ENCODE measurements at regions not wholly inside any gene's neighbourhood (a gene's known extent, or its start where the extent isn't known, plus 50 kb on each side); places are given as distances from the start of the nearest gene placed in this dataset.

DNA sequence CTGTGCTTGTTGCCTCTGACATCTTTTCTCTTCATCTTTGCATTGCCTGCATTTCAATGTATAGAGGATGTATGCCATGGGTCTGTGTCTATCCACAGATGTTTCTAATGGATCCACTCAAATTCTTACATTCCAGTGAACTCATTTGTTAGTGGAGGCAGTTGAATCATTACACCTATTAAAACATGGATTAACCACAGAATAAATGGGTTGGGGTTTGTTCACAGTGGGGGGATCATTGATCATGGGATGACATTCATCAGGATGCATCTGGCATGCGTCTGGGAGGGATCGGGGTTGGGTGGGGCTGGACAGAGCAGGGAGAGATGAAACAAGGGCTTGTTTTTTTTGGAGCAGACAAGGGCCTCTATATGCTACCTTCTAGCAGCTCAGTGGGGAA is 182.5 kb downstream of the RHOU start:
- DNase-seq (ENCODE audit: low read depth in 2 of 2, low spot score in 1 of 2), result no peak

DNA sequence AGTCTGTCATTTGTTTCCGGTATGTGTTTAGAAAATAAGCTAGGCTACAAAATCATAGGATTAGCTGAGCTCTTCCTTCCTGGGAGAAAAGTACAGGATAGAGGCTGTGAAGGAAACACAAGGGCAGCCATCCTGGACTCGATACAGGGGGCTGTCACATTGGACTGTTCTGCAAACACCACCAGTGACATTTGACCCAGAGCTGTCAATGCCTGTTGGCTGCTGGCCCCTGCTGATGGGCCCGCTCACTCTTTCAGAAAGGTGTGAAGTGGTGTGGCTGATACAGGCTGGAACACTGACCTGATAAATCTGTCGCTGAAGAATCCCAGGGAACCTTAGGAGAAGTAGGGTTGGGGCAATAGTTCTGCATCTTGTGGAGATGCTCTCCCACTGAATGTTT is 183.1 kb downstream of the RHOU start:
- no peak for DNase-seq (ENCODE audit: low read depth in 2 of 2, low spot score in 1 of 2)

GRCh38 chr1:228919914-228920313 is 184.6 kb downstream of the RHOU start:
- no peak for DNase-seq (ENCODE audit: low read depth in 2 of 2, low spot score in 1 of 2)

- no peak for DNase-seq (ENCODE audit: low read depth in 2 of 2, low spot score in 1 of 2)
Observed at GRCh38 chr1:228920831-228921230, 185.6 kb downstream of the RHOU start.

DNA sequence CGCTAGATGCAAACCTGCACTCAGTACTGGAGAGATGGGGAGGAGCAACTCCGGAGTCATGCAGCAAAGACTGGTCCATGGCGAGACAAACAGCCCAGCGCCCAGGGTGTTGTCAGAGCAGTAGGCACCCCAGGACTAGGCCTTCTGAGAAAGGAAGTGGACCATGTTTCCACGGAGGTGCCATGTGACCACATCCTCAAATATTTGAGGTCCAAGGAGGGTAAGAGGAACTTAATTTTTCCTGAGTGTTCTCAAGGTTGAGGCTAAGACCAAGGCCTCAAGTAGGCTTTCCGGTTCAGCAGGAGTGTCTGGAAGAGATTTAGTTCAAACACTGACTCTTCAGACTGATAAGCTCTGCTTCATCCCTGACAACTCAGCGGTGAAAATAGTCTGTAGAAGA is 186.2 kb downstream of the RHOU start:
- DNase-seq (ENCODE audit: low read depth in 2 of 2, low spot score in 1 of 2), result no peak

- no peak for DNase-seq (ENCODE audit: low read depth in 2 of 2, low spot score in 1 of 2)
Observed at GRCh38 chr1:228922722-228923376, 187.6 kb downstream of the RHOU start.

- DNase-seq (ENCODE audit: low read depth in 2 of 2, low spot score in 1 of 2), result no peak
Observed at GRCh38 chr1:228923973-228924686, 188.9 kb downstream of the RHOU start.

- DNase-seq (ENCODE audit: low read depth in 2 of 2, low spot score in 1 of 2), result no peak
Observed at GRCh38 chr1:228925691-228926090, 190.4 kb downstream of the RHOU start.

GRCh38 chr1:228927421-228927820 is 192.1 kb downstream of the RHOU start:
- no peak for DNase-seq (ENCODE audit: low read depth in 2 of 2, low spot score in 1 of 2)

DNA sequence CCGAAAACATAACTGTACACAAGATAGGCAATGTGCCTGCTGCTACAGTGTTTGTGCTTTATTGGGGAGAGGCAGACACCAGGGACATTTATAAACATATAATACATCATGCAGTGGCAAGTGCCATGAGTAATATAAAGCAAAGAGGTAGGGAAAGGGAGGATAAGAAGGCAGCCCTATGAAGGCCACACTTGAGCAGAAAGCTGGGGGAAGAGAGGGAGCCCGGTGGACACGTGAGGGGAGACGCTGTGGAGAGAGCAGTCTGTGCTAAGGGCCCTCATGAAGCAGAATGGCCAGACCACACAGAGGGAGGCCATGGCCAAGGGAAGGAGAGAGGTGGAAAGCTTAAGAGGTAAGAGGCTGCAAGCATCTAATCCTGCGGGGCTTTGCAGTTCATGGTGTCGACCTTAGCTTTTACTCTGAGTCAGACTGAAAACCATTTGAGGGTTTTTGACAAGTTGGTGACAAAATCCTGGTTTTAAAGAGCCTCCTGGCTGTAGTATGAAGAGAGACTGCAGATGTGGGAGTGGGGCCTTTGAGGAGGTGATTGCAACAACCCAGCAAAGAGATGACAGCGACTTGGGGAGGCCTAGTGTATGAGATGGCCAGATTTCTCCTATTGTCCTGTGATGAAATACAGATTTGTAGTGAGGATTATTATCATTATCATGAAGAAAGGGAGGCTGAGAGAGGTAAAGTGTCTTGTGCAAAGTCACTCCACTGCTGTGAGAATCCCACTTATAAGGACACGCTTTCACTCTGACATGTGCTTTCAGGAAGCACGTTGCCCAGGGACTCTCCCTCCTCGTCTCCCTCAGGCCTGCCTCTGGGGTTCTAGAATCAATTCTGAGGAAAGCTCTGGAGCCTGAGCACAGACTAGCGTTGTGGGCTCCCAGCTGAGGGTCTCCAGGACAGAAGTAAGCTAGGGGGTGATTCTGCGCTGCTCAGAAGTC is 192.9 kb downstream of the RHOU start:
- DNase-seq (ENCODE audit: low read depth in 2 of 2, low spot score in 1 of 2), result no peak

GRCh38 chr1:228929476-228930027 is 194.3 kb downstream of the RHOU start:
- no peak for DNase-seq (ENCODE audit: low read depth in 2 of 2, low spot score in 1 of 2)

DNA sequence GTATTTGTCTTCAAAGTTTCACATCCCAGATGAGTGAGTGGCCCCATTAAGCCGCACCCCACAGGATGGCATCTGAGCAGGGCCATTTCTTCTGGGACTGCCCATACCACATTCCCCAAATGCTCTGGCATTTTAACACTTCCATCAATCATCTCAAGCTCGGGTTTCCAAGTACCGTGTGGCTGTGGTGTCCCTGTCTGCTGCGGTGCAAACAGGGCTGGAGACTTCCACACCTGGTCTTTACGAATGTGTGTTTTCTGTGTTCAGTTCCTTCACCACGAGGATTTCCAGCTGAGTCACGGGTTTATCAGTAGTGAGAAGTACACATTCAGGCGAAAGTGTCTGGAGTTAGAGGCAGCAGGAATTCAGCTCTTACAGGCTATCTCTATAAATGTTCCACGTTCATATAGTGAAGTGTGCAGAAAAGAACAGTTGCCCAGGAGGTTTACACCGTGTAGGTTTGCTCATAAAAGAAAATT is 195.2 kb downstream of the RHOU start:
- DNase-seq (ENCODE audit: low read depth in 2 of 2, low spot score in 1 of 2), result no peak

DNA sequence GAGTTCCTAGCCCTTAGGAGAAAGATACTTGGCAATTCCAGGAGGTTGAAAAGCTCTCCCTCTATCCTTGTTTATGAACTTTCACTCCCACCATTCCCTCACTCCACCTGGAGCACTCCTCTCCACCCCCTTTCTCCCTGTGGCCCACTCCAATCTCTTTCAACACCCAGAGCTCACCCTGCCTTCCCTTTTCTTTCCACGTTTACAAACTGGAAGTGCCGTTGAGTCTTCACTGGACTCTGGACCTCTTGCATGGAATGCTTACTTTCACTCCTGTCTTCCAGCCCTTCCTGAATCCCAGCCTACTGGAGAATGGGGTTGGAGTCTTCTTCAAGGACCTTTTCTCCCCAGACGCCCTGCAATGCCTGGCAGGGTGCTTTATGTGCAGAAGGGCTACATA is 198.5 kb downstream of the RHOU start:
- DNase-seq (ENCODE audit: low read depth in 2 of 2, low spot score in 1 of 2), result no peak

GRCh38 chr1:228935198-228935663 is 200.0 kb downstream of the RHOU start:
- no peak for DNase-seq (ENCODE audit: low read depth in 2 of 2, low spot score in 1 of 2)

GRCh38 chr1:228935855-228936727 is 200.8 kb downstream of the RHOU start:
- no peak for DNase-seq (ENCODE audit: low read depth in 2 of 2, low spot score in 1 of 2)

GRCh38 chr1:228936881-228937280 is 201.6 kb downstream of the RHOU start:
- no peak for DNase-seq (ENCODE audit: low read depth in 2 of 2, low spot score in 1 of 2)

DNA sequence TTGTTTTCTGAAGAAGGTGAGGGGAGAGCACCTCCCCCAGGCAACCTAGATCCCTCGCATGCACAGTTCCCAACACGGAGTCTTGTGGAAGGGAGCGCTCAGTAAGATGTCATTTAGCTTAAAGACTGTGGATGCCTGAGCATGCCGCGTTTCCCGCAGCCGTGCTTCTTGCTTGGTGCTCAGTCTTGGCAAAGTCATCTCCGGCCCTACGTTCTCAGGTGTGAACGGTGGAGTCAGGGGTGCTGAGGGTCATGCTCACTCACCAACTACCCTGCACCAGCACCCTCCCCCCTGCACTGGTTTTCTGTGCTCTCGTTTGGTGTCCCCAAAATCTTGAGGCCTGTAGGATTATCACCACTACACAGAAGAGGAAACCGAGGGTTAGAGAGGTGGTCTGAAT is 202.1 kb downstream of the RHOU start:
- no peak for DNase-seq (ENCODE audit: low read depth in 2 of 2, low spot score in 1 of 2)

DNA sequence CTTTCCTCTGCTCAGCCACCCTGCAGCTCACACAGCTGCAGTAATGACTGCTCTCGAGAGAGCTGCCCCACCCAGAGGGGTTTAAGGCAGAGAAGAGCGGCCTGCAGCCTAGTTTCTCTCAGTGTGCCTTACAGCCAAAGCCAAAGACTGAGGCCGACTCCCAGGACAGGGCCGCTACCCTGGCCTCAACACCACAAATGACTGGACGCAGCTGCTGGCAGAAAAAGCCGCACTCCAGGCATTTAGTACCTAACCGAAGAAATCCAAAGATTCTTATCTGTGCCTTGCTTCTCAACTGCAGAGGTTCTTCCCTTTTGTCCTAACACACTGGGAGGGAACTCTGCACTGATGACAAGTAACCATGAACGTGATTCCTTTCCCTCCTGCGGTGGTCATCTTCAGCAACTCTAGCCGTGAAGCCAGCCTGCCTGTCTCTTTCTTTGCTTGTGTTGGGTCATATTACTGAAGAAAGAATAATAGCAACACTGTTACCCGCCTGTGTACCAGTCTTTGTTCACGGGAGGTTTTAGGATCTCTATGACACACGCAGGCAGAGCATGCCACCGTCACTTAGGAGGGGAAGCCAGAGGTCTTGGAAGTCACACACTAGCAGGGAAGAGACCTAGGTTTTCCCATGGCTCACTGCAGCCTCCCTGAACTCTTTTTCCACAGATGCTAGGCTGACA is 202.7 kb downstream of the RHOU start:
- no peak for DNase-seq (ENCODE audit: low read depth in 2 of 2, low spot score in 1 of 2)

DNA sequence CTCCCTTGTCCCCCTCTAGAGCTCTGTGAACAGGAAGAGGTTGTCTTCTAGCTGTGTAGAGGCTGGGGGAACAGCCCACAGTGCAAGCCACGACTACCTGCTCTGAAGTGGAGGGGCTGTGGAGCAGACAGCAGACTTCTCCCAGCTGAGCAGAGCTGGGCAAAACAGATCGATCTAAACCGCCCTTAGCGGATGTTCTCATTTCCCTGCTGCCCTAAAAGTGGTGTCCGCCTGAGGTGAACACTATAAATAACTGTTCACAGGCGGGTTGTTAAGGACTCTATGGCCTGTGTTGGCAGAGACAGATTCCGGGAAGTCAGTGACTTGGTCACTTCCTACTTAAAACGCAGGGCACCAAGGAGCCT is 203.2 kb downstream of the RHOU start:
- no peak for DNase-seq (ENCODE audit: low read depth in 2 of 2, low spot score in 1 of 2)

All from stimulated activated CD8-positive, alpha-beta memory T cell treated with anti-CD3 and anti-CD28 coated beads, Interleukin-4, amount 100 ng/mL, for 4 hours (primary cell).